ENCODE measurements at regions not wholly inside any gene's neighbourhood (a gene's known extent, or its start where the extent isn't known, plus 50 kb on each side); places are given as distances from the start of the nearest gene placed in this dataset.
"Not testable (repeated sequence)": the region's sequence is repeated elsewhere in the genome, so short reads cannot be mapped to it uniquely, and the experiment has no call there.

GRCh38 chr6:167217951-167218759, 60.4 kb upstream of the GPR31 start:
- TF ChIP-seq TARDBP (IDR thresholded peaks at IDR 0.05); BHLHE40 (IDR thresholded peaks at IDR 0.05; ENCODE audit: borderline replicate concordance); FOXA1 (IDR thresholded peaks at IDR 0.05); ZNF384 (IDR thresholded peaks at IDR 0.05); NFRKB (IDR thresholded peaks at IDR 0.05); FOXK2 (IDR thresholded peaks at IDR 0.05); ARNT (IDR thresholded peaks at IDR 0.05); SP1 (IDR thresholded peaks at IDR 0.05); CTBP1 (IDR thresholded peaks at IDR 0.05; ENCODE audit: borderline replicate concordance); FOXM1 (IDR thresholded peaks at IDR 0.05; ENCODE audit: borderline replicate concordance): not testable (repeated sequence)
- peak; percentile 74 for TF ChIP-seq L3MBTL2 (conservative IDR thresholded peaks at IDR 0.05)
